ENCODE measurements at regions not wholly inside any gene's neighbourhood (a gene's known extent, or its start where the extent isn't known, plus 50 kb on each side); places are given as distances from the start of the nearest gene placed in this dataset.

GRCh38 chr1:214913966-214914365, 168.6 kb upstream of the KCNK2 start:
- Mint-ChIP-seq H3K9me3 (no peaks in the 10 kb centered on the region), H3K4me3 (no peak overlapping the region), H3K27me3 (no peaks in the 10 kb centered on the region), H3K36me3 (ENCODE audit: low read depth) (no peaks in the 10 kb centered on the region), H3K27ac (no peak overlapping the region), H3K4me1 (ENCODE audit: low read depth) (no peaks in the 10 kb centered on the region)
- no peak for DNase-seq

DNA sequence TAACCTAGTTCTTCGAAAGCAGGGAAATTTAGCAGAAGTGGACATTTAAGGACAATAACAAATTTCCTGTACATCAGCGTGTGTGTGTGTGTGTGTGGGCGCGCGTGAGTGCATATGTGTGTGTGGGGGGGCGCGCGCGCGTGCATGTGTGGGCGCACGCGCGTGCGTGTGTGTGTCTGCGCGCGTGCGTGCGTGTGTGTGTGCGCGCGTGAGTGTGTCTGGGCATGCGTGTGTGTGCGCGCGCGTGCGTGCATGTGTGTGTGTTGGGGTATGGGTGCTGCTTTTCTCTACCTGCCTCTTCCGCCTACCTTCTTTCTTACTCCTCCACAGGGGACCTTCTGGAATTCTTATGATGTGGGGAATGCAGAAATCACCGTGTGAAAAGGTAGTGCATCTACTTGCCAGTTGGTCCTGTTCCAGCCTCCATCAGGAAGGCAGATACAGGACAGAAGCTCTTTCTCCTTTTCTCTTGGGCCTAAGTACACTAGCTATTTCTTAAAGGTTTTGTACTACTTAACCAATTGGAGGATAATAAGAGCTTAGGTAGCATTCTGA, 165.4 kb upstream of the KCNK2 start:
- H3K9me3 Mint-ChIP-seq = no peaks in the 10 kb centered on the region
- no peaks in the 10 kb centered on the region for H3K4me1 Mint-ChIP-seq (ENCODE audit: low read depth)
- H3K36me3 Mint-ChIP-seq (ENCODE audit: low read depth) = no peaks in the 10 kb centered on the region
- no peak overlapping the region for H3K4me3 Mint-ChIP-seq
- no peak for DNase-seq
- H3K27me3 Mint-ChIP-seq = no peaks in the 10 kb centered on the region
- H3K27ac Mint-ChIP-seq = no peak overlapping the region

GRCh38 chr1:214918745-214919144, 163.8 kb upstream of the KCNK2 start:
- no peaks in the 10 kb centered on the region for H3K27me3 Mint-ChIP-seq
- no peak overlapping the region for H3K4me3 Mint-ChIP-seq
- H3K4me1 Mint-ChIP-seq (ENCODE audit: low read depth) = no peaks in the 10 kb centered on the region
- no peak for DNase-seq
- H3K27ac Mint-ChIP-seq = no peak overlapping the region
- no peaks in the 10 kb centered on the region for H3K36me3 Mint-ChIP-seq (ENCODE audit: low read depth)
- no peaks in the 10 kb centered on the region for H3K9me3 Mint-ChIP-seq

DNA sequence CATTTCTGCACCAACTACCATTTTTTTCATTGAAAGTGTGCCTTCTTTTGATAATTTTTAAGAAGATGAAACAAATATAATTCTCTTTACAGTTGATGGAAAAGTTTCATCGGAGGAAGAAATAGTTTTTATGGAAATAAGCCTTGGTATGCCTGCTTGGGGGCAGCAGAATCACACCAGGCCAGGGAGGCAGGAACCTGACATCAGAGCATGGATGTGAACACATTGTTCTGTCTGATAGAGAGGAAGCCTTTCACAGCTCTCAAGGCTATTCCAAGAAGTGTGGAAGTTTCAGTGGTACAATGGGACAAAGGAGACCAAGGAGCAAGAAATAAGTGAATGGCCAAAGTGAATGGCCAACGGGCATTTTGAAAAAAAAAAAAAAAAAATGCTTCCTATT, 162.2 kb upstream of the KCNK2 start:
- DNase-seq = no peak
- Mint-ChIP-seq H3K36me3 (ENCODE audit: low read depth) (no peaks in the 10 kb centered on the region), H3K4me3 (no peak overlapping the region), H3K9me3 (no peaks in the 10 kb centered on the region), H3K4me1 (ENCODE audit: low read depth) (no peaks in the 10 kb centered on the region), H3K27me3 (no peaks in the 10 kb centered on the region), H3K27ac (no peak overlapping the region)

DNA sequence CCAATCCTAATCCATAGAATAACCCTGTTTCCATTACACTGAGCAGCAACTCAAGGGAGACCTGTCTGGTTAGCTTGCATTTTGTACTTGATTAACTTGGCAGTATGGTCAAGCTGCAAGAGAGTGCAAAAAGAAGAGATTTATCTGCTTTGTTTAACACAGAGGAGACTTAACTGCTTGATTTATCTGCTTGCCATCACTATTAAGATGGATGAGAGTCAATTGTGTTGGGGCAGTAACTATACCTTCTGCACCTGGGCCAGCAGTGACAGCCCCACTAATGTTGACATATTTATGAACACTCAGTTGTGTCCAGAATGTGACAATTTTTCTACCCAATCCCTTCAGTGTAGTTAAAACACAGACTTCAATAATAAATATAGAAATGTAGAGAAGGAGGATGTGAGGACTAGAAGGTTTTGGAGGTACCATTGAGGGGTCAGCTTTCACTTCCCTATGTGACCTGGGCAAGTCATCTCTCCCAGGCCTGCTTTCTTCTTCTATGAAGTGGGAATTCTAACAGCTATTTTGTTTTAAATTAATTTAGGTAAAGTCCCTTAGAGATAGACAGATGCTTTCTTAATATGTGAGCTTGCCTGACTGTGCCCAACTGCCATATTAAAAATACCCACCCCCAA, 159.1 kb upstream of the KCNK2 start:
- Mint-ChIP-seq H3K36me3 (ENCODE audit: low read depth) (no peaks in the 10 kb centered on the region), H3K4me3 (no peak overlapping the region), H3K27ac (no peak overlapping the region), H3K4me1 (ENCODE audit: low read depth) (no peaks in the 10 kb centered on the region), H3K9me3 (no peaks in the 10 kb centered on the region), H3K27me3 (no peaks in the 10 kb centered on the region)
- no peak for DNase-seq

DNA sequence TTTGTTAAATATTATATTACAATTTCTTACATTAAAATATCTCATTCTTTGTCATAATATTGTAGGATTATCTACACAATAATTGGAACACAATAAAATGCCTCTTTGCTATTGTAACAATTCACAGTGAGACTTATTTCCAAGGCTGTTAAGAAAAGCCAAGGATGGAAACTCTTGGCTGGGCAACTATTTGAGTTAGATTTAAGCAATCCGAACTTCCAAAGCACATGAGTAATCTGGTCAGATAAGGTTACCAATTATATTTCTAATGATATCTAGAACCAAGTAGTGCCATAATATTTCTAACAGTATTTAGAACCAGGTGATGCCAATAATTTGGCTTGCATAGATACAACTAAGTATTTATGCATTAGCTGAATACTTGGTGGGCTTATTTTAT, 154.7 kb upstream of the KCNK2 start:
- no peak for DNase-seq
- H3K27ac Mint-ChIP-seq = no peak overlapping the region
- no peak overlapping the region for H3K4me3 Mint-ChIP-seq
- no peaks in the 10 kb centered on the region for H3K4me1 Mint-ChIP-seq (ENCODE audit: low read depth)
- H3K36me3 Mint-ChIP-seq (ENCODE audit: low read depth) = no peaks in the 10 kb centered on the region
- no peaks in the 10 kb centered on the region for H3K27me3 Mint-ChIP-seq
- no peaks in the 10 kb centered on the region for H3K9me3 Mint-ChIP-seq

DNA sequence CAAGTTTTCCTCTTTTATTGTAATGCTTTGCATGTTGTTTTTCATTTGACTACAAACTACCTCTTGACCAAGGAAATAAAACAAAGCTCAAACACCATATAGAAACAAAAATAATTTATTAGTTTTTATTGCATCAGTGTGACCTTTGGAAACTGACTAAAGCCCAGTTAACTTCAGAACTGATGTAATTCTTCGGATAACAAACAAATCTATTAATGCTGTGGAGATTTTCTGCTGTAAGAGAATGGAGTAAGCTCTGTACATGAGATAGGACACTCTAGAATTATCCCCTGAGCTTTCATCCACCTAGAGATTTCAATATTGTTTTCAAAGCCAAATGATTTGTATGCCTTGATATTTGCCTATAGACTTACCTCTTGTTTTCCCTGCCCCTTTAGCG, 154.0 kb upstream of the KCNK2 start:
- no peaks in the 10 kb centered on the region for H3K27me3 Mint-ChIP-seq
- H3K27ac Mint-ChIP-seq = no peak overlapping the region
- H3K4me3 Mint-ChIP-seq = no peak overlapping the region
- H3K9me3 Mint-ChIP-seq = no peaks in the 10 kb centered on the region
- H3K4me1 Mint-ChIP-seq (ENCODE audit: low read depth) = peaks cover 3% of the 10 kb centered on the region
- H3K36me3 Mint-ChIP-seq (ENCODE audit: low read depth) = no peaks in the 10 kb centered on the region
- no peak for DNase-seq

DNA sequence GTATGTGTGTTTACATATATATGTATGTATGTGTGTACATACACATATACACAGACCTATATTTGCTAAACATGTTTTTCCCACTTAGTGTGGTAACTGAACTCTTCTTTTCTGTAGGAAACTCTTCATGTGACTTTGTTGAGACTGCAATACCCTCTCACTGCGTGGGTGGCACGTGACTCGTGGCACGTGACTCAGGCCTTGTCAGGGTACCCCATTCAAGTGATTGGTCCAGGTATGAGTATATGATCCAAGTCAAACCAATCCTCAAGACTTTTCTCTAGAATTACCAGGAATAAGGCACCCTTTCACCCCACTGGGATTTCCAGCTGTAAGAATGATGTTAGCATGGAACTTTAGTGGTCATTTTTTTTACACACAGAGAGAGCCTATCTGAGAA, 149.2 kb upstream of the KCNK2 start:
- Mint-ChIP-seq H3K27ac (no peak overlapping the region), H3K36me3 (ENCODE audit: low read depth) (no peaks in the 10 kb centered on the region), H3K4me3 (no peak overlapping the region), H3K9me3 (no peaks in the 10 kb centered on the region), H3K27me3 (no peaks in the 10 kb centered on the region), H3K4me1 (ENCODE audit: low read depth) (peaks cover 3% of the 10 kb centered on the region)
- DNase-seq = peak; percentile 29

- Mint-ChIP-seq H3K36me3 (ENCODE audit: low read depth) (no peaks in the 10 kb centered on the region), H3K4me3 (no peak overlapping the region), H3K9me3 (no peaks in the 10 kb centered on the region), H3K27ac (no peak overlapping the region), H3K27me3 (no peaks in the 10 kb centered on the region), H3K4me1 (ENCODE audit: low read depth) (peaks cover 3% of the 10 kb centered on the region)
- no peak for DNase-seq
Measured at GRCh38 chr1:214934045-214934444, 148.5 kb upstream of the KCNK2 start.

GRCh38 chr1:214935258-214935657, 147.3 kb upstream of the KCNK2 start:
- Mint-ChIP-seq H3K4me3 (no peak overlapping the region), H3K27ac (no peak overlapping the region), H3K9me3 (no peaks in the 10 kb centered on the region), H3K4me1 (ENCODE audit: low read depth) (peaks cover 3% of the 10 kb centered on the region), H3K36me3 (ENCODE audit: low read depth) (no peaks in the 10 kb centered on the region), H3K27me3 (no peaks in the 10 kb centered on the region)
- no peak for DNase-seq

DNA sequence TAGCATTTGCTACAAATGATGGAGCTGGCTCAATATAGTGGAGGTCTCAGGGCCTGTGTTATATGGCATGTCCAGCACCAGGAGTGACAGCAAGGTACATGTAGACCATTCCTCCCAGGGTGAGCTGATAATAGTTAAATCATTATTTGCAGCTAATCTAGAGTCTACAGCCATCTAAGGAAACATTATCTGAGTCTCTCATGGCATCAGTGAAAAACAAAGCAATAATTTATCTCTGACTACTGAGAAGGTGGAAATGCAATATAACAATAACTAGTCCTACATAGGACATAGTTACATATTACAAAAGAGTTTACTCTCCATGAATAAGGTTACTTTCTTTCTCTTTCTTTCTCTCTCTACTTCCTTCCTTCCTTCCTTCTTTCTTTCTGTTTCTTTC, 143.4 kb upstream of the KCNK2 start:
- Mint-ChIP-seq H3K36me3 (ENCODE audit: low read depth) (no peaks in the 10 kb centered on the region), H3K4me1 (ENCODE audit: low read depth) (no peaks in the 10 kb centered on the region), H3K9me3 (no peaks in the 10 kb centered on the region), H3K4me3 (no peak overlapping the region), H3K27me3 (no peaks in the 10 kb centered on the region), H3K27ac (no peak overlapping the region)
- no peak for DNase-seq

DNA sequence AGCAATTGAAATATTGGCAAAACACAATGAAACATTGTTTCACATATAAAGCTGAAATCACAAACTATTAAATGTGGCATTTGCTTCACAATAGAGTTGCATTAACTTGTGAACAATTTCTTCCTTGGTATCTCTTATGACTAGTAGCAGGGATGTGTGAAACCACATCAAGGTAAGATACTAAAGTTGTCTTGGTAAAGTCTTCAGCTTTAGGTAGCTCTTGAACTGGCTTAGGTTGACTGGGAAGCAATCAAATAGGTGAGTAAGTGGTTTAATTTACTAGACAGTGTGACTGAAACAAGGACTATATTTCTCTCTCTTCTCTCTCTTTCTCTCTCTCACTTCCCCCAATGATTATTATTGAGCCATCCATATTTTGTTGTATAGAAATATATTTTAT, 141.5 kb upstream of the KCNK2 start:
- Mint-ChIP-seq H3K4me3 (no peak overlapping the region), H3K27ac (no peak overlapping the region), H3K9me3 (no peaks in the 10 kb centered on the region), H3K4me1 (ENCODE audit: low read depth) (no peaks in the 10 kb centered on the region), H3K27me3 (peaks cover 2% of the 10 kb centered on the region), H3K36me3 (ENCODE audit: low read depth) (no peaks in the 10 kb centered on the region)
- DNase-seq = no peak

GRCh38 chr1:214943054-214943453, 139.5 kb upstream of the KCNK2 start:
- H3K4me3 Mint-ChIP-seq = no peak overlapping the region
- no peaks in the 10 kb centered on the region for H3K9me3 Mint-ChIP-seq
- DNase-seq = no peak
- no peaks in the 10 kb centered on the region for H3K4me1 Mint-ChIP-seq (ENCODE audit: low read depth)
- H3K27ac Mint-ChIP-seq = no peak overlapping the region
- no peaks in the 10 kb centered on the region for H3K36me3 Mint-ChIP-seq (ENCODE audit: low read depth)
- peaks cover 2% of the 10 kb centered on the region for H3K27me3 Mint-ChIP-seq

DNA sequence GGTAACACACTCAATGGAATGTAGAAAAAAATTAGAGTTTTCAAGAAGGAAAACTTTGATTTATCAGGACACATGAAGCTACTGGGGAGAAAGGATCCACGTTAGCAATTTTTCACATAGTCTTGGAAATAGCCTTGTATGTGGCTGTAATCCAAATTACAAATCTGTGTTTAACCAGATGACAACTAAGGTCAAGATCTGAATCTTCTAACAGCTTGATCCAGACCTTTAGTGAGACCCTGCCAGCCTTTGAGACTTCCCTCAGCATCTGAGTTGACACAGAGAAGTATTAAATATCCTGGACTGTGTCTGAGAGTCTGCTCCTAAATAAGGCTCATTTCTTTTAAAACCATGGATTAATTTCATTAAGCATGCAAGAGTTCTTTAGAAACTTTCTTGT, 135.9 kb upstream of the KCNK2 start:
- H3K27me3 Mint-ChIP-seq = peaks cover 2% of the 10 kb centered on the region
- no peak for DNase-seq
- no peaks in the 10 kb centered on the region for H3K9me3 Mint-ChIP-seq
- no peaks in the 10 kb centered on the region for H3K4me1 Mint-ChIP-seq (ENCODE audit: low read depth)
- H3K4me3 Mint-ChIP-seq = no peak overlapping the region
- H3K27ac Mint-ChIP-seq = no peak overlapping the region
- H3K36me3 Mint-ChIP-seq (ENCODE audit: low read depth) = no peaks in the 10 kb centered on the region

- Mint-ChIP-seq H3K27me3 (peaks cover 2% of the 10 kb centered on the region), H3K27ac (no peak overlapping the region), H3K9me3 (no peaks in the 10 kb centered on the region), H3K4me1 (ENCODE audit: low read depth) (no peaks in the 10 kb centered on the region), H3K4me3 (no peak overlapping the region), H3K36me3 (ENCODE audit: low read depth) (no peaks in the 10 kb centered on the region)
- no peak for DNase-seq
Measured at GRCh38 chr1:214952648-214953047, 129.9 kb upstream of the KCNK2 start.

Measured in activated T-cell treated with anti-CD3 and anti-CD28 coated beads, Interleukin-2, amount 50 U/mL, for 24 hours (primary cell).